ENCODE measurements at regions not wholly inside any gene's neighbourhood (a gene's known extent, or its start where the extent isn't known, plus 50 kb on each side); places are given as distances from the start of the nearest gene placed in this dataset.

- TF ChIP-seq, protein P1, sequence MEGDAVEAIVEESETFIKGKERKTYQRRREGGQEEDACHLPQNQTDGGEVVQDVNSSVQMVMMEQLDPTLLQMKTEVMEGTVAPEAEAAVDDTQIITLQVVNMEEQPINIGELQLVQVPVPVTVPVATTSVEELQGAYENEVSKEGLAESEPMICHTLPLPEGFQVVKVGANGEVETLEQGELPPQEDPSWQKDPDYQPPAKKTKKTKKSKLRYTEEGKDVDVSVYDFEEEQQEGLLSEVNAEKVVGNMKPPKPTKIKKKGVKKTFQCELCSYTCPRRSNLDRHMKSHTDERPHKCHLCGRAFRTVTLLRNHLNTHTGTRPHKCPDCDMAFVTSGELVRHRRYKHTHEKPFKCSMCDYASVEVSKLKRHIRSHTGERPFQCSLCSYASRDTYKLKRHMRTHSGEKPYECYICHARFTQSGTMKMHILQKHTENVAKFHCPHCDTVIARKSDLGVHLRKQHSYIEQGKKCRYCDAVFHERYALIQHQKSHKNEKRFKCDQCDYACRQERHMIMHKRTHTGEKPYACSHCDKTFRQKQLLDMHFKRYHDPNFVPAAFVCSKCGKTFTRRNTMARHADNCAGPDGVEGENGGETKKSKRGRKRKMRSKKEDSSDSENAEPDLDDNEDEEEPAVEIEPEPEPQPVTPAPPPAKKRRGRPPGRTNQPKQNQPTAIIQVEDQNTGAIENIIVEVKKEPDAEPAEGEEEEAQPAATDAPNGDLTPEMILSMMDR (IDR thresholded peaks at IDR 0.05 in 2 of 3, conservative IDR thresholded peaks at IDR 0.05 in 1 of 3; ENCODE audit: borderline replicate concordance in 1 of 3, insufficient read depth in 1 of 3, low read depth in 2 of 3, low read length in 2 of 3): no peak
- TF ChIP-seq RAD21 (IDR thresholded peaks at IDR 0.05; ENCODE audit: low read depth) (no peak), POLR2A (IDR thresholded peaks at IDR 0.05; ENCODE audit: borderline replicate concordance, extremely low read depth, insufficient read depth, insufficient read length) (no peak), POLR2AphosphoS5 (IDR thresholded peaks at IDR 0.05; ENCODE audit: low read depth, low read length) (no peak), TCF7L2 (IDR thresholded peaks at IDR 0.05; ENCODE audit: borderline replicate concordance, extremely low read depth, insufficient read depth, insufficient read length) (no peak), MAX (IDR thresholded peaks at IDR 0.05) (no peak), SIN3A (IDR thresholded peaks at IDR 0.05; ENCODE audit: low read depth) (no peak), CEBPB (IDR thresholded peaks at IDR 0.05; ENCODE audit: low read depth) (no peak), EZH2 (IDR thresholded peaks at IDR 0.05) (no peak)
- TF ChIP-seq, protein P2, sequence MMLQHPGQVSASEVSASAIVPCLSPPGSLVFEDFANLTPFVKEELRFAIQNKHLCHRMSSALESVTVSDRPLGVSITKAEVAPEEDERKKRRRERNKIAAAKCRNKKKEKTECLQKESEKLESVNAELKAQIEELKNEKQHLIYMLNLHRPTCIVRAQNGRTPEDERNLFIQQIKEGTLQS (IDR thresholded peaks at IDR 0.05): no peak
Observed at GRCh38 chr10:8129438-8129837, 75.0 kb downstream of the GATA3 start.

Data from HCT116 (cell line).